ELR (cell line): ENCODE measurements at regions not wholly inside any gene's neighbourhood (a gene's known extent, or its start where the extent isn't known, plus 50 kb on each side); places are given as distances from the start of the nearest gene placed in this dataset.
"Not testable (repeated sequence)": the region's sequence is repeated elsewhere in the genome, so short reads cannot be mapped to it uniquely, and the experiment has no call there.

ENCODE experiments used
- DNase-seq: peaks from one replicate; pipeline ENCODE4 v3.0.0-alpha.2; 2015; ENCODE audit warnings: low read depth

DNA sequence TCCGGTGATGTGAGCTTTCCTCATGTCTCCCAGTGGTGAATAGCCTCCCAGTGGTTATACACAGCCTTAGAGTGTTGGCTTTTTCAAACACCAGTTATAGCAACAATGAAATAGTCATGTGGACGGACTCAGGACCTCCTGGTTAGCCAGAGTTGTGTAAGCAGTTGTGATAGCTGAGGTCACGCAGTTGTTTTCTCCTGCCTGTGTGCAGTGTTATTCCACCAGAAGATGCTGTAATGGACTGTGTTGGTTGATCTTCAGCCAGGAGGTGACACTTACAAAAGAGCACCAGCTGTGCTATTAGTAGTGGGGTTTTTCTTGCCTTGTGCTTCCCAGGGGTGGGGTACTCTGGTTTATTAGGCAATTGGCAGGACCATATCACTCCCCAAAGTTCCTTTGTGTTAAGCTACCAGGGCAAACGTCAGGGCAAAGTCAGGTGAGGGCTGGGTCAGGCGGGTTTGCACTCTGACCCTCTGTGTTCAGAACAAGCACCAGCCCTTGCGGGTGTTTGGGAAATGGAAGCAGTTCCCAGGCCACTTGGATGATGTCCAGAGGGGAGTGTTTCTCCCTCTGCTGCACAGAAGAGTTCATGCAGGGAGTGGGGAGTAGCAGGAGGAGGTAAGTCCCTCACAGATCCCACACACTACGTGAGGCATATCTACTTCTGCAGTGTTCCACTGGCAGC lies 252.6 kb downstream of the TMEM47 start:
- no peak for DNase-seq

- DNase-seq = no peak
Observed at GRCh38 chrX:34401411-34401810, 255.7 kb downstream of the TMEM47 start.

DNA sequence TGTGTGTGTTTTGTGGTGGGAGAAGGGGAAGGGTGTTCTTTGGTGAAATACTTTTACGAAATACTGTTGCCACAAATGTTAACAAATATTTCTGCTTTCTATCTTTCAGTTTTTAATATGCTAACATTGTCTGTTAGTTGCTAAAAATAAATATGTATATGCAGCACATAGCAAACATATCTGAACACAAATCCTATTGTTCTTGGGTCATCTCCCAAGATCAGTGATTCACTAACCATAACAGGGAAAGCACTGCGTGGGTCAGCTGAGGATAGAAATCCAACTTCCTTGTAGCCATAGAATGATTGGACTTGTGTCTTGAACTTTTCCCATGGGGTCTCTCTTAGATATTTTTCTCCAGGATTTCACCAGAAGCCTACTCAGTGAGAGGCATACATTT lies 250.3 kb upstream of the FAM47A start:
- DNase-seq = no peak

DNA sequence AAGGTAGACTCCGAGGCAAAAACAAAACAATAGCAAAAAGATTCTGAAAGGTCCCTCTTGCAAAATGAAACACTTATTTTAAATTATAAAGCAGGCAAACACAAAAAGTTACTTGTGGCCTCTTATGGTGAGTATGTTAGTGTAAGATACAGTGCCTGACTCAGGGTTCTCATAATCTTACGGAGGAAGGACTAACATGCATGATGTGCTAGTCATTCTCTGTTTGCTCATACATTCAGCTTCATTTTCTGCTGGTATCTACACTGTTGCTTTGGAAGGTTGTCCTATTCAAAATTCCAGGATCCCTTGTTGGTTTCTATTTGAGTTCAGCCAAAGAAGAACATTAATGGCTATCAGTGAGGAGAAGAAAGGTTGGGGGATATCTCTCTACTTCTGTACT lies 249.1 kb upstream of the FAM47A start:
- DNase-seq = no peak

DNA sequence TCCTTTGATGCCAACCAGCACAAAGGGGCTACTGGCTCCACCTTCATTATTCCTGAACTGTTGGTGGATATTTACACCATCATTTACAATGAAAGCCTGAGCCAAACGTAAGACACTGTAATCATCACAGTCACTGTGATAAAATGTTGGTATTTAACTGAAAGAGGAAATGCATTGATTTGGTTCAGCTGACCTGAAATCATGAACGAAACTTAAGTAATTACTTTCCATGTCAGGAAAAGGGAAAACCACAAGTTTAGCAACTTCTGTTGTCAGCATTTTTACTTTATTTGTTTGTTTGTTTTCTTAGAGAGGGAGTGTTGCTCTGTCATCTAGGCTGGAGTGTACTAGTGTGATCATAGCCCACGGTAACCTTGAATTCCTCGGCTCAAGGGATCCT lies 247.8 kb upstream of the FAM47A start:
- no peak for DNase-seq

DNA sequence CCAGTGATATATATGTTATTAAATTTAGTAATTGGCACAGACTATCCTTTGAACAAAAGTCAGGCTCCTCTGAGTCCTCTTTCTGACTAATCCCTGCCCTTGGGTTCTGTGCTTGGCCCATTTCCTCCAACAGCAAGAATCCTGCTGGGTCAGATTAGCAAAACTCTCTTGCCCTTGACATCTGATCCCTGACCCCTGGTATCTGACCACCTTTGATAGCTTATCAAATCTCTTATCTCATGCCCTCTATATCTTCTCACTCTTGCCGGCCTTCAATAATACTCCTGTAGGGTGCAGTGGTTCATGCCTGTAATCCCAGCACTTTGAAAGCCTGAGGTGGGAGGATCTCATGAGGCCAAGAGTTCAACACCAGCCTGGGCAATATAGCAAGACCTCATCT lies 245.5 kb upstream of the FAM47A start:
- DNase-seq = no peak

DNA sequence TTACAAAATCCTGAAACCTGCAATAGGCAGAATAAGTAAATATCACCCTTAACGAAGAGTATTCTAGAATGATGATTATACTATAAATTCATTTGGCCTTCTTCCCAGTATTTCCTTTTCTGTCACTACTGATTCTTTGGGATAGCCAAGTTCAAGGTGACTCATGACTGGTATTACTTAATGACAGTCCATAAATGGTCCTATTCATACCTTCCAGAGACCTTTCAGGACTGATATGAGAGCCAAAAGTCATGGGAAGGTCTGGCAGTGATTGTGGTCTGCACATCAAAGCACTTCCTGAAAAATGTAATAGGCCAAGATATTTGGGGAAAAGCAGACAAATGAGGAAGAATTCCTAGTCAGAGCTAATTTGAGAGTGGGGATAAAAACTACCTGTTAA lies 239.6 kb upstream of the FAM47A start:
- DNase-seq = no peak

DNA sequence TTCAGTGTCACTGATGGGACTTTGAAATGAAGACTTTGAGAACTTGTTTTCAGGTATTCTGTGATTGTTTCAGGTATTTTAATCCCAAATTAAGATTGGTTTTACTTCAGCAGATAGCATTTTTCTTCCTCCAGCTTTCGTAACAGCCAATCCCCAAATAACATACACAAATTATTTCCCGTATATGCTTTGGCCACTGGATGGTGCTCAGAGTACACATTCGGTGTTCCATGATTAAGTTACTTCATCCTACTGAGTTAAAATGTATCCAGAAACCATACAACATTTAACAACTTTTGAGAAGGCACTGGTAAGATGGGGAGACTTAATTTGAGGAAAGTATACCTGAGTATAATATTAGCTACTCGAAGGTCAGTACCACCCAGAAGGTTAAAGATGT lies 233.4 kb upstream of the FAM47A start:
- peak; percentile 0 for DNase-seq

- no peak for DNase-seq
Observed at GRCh38 chrX:34350561-34351335, 218.6 kb upstream of the FAM47A start.

- DNase-seq = no peak
Observed at GRCh38 chrX:34343001-34343400, 210.9 kb upstream of the FAM47A start.

DNA sequence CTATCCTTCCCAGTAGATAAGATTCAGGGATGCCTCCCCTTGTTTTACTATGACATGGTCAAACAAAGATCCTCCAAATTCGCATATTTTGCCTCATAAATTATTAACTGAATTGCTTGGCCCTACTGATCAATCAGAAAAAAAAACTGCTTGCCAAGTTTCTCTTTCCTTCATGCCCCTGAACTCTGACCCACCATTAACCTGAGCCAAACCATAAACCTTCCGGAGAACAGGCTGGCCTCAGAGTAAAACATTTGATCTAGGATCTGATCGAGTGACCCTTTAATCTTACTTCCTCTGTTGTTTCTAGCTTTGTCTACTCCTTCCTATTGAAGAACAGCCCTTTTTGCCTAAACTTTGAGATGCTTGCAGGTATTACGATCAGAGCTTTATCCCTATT lies 209.7 kb upstream of the FAM47A start:
- DNase-seq = no peak

GRCh38 chrX:34341258-34341657 lies 209.1 kb upstream of the FAM47A start:
- no peak for DNase-seq

DNA sequence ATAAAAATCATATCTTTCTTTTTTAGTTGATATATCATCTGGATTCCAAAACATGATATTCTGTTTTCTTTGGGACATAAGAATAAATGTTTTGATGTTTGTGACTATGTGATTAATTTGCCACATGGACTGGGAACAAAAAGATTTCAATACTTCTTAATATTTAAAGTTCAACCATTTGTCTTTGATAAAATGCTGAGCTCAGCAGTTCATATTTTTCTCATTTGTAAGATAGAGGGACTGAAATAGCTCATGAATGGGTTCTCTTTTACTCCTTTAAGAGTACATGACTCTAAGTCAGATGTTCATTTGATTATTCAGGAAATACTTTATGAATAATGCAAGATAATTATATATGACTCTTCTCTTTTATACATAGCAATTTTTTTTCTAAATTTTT lies 205.9 kb upstream of the FAM47A start:
- DNase-seq = no peak

GRCh38 chrX:34335376-34335775 lies 203.3 kb upstream of the FAM47A start:
- not testable (repeated sequence) for DNase-seq

GRCh38 chrX:34332334-34332733 lies 200.2 kb upstream of the FAM47A start:
- peak; percentile 0 for DNase-seq

GRCh38 chrX:34325460-34325859 lies 193.3 kb upstream of the FAM47A start:
- no peak for DNase-seq

DNA sequence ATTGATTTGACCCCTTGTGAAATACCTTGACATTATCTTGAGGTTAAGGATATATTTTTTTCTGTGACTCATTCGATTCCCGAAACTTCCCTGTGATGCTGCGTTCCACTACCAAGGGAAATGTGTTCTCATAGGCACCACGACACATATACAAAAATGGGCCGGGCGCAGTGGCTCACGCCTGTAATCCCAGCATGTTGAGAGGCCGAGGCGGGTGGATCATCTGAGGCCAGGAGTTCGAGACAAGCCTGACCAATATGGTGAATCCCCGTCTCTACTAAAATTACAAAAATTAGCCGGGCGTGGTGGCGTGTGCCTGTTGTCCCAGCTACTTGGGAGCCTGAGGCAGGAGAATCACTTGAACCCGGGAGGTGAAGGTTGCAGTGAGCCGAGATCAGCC lies 188.3 kb upstream of the FAM47A start:
- not testable (repeated sequence) for DNase-seq

DNA sequence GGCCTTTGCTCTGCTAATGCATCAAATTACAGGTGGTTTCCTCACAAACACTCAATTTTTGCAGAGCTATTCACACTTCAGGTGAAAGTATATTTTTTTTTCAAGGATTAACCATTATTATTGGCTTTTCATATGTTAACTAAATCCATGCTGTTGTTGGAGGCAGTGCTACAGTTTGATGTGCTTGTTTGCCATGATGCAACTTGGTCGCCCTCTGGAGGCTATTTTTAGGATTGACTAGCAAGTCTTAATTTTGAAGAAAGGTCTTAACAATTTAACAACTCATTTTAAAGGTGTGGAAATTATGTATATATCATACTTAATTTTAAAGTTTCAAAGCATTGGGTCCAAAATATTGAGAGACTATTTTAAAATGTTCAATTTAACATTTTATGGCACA lies 168.8 kb upstream of the FAM47A start:
- peak; percentile 9 for DNase-seq

DNA sequence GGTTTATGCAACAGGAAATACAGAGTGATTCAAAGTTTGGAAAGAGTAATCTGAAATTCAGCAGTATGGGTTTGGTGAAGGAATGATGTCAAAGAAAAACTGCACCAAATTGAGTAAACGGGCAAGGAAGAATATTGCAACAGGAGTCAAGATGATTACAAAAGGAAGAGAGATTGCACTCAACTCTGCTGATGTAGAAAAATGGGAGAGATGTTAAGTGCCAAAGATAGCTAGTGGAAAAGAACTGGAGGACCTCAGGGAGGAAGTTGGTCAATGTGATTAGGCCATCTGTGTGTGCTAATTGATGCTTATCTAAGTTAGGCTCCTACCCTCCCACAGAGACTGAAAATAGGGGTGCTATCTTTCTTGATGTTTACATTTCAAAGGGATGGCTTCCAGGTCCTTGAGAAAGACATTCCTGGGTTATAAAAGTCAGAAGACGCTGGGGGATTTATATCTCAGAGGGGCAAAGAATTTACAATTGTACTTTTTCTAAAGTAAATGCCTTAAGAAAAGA lies 167.4 kb upstream of the FAM47A start:
- DNase-seq = no peak

DNA sequence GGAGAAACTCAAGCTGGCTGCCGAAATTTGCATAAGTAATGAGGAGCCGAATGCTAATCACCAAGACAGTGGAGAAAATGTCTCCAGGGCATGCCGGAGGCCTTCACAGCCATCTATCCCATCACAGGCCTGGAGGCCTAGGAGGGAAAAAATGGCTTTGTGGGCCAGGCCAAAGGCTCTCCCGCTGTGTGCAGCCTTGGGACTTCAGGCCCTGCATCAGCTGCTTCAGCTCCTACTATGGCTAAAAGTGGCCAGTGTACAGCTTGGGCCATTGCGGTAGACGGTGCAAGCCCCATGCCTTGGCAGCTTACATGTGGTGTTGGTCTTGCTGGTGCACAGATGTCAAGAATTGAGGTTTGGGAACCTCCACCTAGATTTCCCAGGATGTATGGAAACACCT lies 162.6 kb upstream of the FAM47A start:
- DNase-seq = no peak

DNA sequence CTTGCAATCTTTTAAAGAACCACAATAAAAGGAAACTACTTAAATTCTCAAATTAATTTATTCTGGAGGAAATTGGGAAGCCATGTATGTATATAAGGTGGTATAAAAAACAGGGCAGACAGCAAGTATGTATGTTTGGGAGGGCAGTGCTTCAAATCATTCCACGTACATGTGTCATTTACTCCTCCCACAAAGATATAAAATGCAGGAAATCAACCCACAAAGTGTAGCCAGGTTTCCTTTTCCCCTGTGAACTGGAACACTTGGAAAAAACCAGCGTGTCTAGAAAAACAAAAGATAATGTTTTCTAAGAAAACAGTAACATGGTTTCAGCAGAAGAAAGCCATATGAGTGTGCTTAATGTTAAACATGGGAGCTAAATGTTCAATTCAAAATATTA lies 156.7 kb upstream of the FAM47A start:
- no peak for DNase-seq

DNA sequence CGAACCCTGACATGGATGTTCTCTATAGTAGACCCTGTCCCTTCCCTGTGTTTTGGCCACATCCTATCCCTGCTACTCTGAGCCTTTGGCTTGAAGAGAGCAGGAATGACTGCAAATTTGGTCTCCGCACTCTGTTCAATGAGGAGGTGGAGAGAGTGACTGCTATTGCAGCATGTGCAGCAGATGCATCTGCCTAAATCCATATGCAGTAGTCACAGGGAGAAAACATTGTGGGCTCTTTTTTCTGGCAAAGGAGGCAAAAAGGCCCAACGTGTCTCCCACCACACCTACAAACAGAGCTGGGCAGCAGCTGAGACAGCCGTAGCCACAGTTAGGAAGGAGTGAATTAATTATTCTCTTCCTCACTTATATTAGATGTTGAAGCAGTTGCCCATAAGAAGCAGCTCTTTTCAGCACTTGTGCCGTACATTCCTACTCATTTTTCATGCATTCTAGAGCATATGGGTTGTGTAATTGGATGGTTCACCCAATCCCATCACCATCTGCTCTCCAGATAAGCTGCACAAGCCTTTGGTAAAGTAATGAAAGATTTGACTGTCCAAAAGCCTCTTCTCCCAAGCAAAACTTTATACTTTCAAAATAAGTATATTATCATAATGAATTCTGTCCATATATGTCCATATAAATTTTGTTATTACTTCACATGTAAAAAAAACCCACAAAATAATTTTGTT lies 147.9 kb upstream of the FAM47A start:
- no peak for DNase-seq

GRCh38 chrX:34275699-34276098 lies 143.6 kb upstream of the FAM47A start:
- no peak for DNase-seq
